ENCODE measurements at regions not wholly inside any gene's neighbourhood (a gene's known extent, or its start where the extent isn't known, plus 50 kb on each side); places are given as distances from the start of the nearest gene placed in this dataset.

- TF ChIP-seq, protein P1, sequence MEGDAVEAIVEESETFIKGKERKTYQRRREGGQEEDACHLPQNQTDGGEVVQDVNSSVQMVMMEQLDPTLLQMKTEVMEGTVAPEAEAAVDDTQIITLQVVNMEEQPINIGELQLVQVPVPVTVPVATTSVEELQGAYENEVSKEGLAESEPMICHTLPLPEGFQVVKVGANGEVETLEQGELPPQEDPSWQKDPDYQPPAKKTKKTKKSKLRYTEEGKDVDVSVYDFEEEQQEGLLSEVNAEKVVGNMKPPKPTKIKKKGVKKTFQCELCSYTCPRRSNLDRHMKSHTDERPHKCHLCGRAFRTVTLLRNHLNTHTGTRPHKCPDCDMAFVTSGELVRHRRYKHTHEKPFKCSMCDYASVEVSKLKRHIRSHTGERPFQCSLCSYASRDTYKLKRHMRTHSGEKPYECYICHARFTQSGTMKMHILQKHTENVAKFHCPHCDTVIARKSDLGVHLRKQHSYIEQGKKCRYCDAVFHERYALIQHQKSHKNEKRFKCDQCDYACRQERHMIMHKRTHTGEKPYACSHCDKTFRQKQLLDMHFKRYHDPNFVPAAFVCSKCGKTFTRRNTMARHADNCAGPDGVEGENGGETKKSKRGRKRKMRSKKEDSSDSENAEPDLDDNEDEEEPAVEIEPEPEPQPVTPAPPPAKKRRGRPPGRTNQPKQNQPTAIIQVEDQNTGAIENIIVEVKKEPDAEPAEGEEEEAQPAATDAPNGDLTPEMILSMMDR (IDR thresholded peaks at IDR 0.05; ENCODE audit: control insufficient read depth, insufficient read depth, low read depth, low read length, missing control alignments): no peak
- no peak overlapping the region for H3K4me3 ChIP-seq (ENCODE audit: control insufficient read depth, low read depth, low read length)
- no peak for DNase-seq (ENCODE audit: low read depth)
Measured at GRCh38 chr15:29396176-29396811, 126.7 kb upstream of the NSMCE3 start.

GRCh38 chr15:29393443-29393842, 123.8 kb upstream of the NSMCE3 start:
- DNase-seq (ENCODE audit: low read depth): no peak
- TF ChIP-seq, protein P1 (IDR thresholded peaks at IDR 0.05; ENCODE audit: control insufficient read depth, insufficient read depth, low read depth, low read length, missing control alignments): no peak
- no peak overlapping the region for H3K4me3 ChIP-seq (ENCODE audit: control insufficient read depth, low read depth, low read length)

DNA sequence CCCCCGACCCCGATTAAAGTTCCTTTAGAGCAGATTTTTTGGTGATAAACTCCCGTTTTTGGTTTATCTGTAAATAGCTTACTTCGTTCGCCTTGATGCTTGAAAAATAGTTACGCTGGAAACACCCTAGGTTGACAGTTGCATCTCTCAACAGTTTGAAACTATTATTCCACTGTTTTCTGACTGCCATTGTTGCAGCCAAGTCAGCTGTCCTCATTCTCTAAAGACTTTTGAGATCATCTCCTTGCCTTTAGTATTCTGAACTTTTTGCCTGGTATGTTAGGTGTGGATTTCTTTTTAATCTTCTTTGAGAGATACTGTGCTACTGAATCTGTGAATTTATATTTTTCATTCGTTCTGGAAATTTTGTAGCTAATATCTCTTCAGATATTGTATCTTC, 122.7 kb upstream of the NSMCE3 start:
- no peak overlapping the region for H3K4me3 ChIP-seq (ENCODE audit: control insufficient read depth, low read depth, low read length)
- TF ChIP-seq, protein P1 (IDR thresholded peaks at IDR 0.05; ENCODE audit: control insufficient read depth, insufficient read depth, low read depth, low read length, missing control alignments): no peak
- DNase-seq (ENCODE audit: low read depth): no peak

DNA sequence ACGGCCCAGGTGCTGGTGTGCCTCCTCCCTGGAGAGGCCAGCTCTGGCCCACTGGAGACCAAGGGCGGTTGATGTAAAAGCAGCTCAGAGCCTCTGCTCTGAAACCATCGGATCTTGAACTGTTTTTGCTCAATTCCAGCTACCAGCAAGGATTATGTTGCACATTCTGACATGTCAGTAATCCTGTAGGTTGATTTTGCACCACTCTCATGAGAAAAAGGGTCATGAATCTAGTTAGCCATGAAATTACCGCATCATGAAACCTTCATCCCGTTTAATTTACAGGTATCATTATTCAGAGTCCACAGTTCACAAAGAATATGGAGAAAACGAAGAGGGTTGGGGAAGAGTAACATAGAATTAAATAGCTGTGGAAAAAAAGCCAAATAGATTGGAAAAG, 120.4 kb upstream of the NSMCE3 start:
- TF ChIP-seq, protein P1 (IDR thresholded peaks at IDR 0.05; ENCODE audit: control insufficient read depth, insufficient read depth, low read depth, low read length, missing control alignments): no peak

GRCh38 chr15:29386523-29386922, 116.9 kb upstream of the NSMCE3 start:
- TF ChIP-seq, protein P1 (IDR thresholded peaks at IDR 0.05; ENCODE audit: control insufficient read depth, insufficient read depth, low read depth, low read length, missing control alignments): no peak
- H3K4me3 ChIP-seq (ENCODE audit: control insufficient read depth, low read depth, low read length): no peak overlapping the region

More for the DNA sequence above, 120.4 kb upstream of the NSMCE3 start:
- DNase-seq (ENCODE audit: low read depth): no peak
- H3K4me3 ChIP-seq (ENCODE audit: control insufficient read depth, low read depth, low read length): no peak overlapping the region

DNA sequence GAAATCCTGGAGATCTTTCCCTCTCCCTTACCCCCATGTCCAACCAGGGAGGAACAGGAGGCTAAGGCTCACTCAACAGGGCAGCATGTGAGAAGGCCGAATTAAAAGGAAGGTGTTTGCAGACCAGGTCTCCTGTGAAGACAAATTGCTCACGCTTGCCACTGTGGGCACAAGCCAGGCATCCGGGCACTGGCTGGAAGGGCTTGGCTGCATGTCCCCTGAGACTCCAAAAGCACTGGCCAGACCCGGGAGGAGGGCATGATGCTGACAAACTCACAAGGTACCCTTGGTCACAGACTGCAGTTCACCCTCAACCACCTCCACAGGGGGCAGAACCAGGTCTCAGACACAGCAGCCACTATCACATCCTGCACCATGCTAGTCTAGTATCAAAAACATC, 113.7 kb upstream of the NSMCE3 start:
- DNase-seq (ENCODE audit: low read depth): no peak
- no peak overlapping the region for H3K4me3 ChIP-seq (ENCODE audit: control insufficient read depth, low read depth, low read length)

More at GRCh38 chr15:29386523-29386922, 116.9 kb upstream of the NSMCE3 start:
- DNase-seq (ENCODE audit: low read depth): no peak

More for the DNA sequence above, 113.7 kb upstream of the NSMCE3 start:
- TF ChIP-seq, protein P1 (IDR thresholded peaks at IDR 0.05; ENCODE audit: control insufficient read depth, insufficient read depth, low read depth, low read length, missing control alignments): no peak
